ENCODE measurements at regions not wholly inside any gene's neighbourhood (a gene's known extent, or its start where the extent isn't known, plus 50 kb on each side); places are given as distances from the start of the nearest gene placed in this dataset.

DNA sequence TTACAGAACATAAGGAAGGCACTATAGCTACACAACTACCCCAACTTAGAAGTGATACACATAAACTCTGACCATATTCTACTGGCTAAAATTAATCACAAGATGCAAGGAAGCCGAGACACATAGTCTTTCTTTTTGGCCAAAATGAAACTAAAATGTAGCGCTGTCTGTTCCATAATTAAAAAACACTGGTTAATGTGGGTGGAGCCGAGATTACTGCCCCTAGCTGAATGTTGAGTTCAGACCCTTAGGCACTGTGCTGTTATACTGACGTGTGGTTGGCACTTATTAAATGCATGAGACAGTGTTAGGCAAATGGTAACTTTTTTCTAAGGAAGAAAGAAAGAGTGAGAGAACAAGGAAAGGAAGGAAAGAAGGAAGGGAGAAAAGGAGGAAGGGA, 254.6 kb upstream of the RND3 start:
- H3K27me3 Mint-ChIP-seq (ENCODE audit: low read depth): no peaks in the 10 kb centered on the region
- no peak for TF ChIP-seq JAZF1 (CRISPR knock-in tag; IDR thresholded peaks at IDR 0.05)
- no peak for TF ChIP-seq ZMAT4 (CRISPR knock-in tag; IDR thresholded peaks at IDR 0.05)
- TF ChIP-seq FOXK1 (CRISPR knock-in tag; IDR thresholded peaks at IDR 0.05): no peak
- TF ChIP-seq, protein P1, sequence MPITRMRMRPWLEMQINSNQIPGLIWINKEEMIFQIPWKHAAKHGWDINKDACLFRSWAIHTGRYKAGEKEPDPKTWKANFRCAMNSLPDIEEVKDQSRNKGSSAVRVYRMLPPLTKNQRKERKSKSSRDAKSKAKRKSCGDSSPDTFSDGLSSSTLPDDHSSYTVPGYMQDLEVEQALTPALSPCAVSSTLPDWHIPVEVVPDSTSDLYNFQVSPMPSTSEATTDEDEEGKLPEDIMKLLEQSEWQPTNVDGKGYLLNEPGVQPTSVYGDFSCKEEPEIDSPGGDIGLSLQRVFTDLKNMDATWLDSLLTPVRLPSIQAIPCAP (CRISPR knock-in tag; IDR thresholded peaks at IDR 0.05): no peak
- no peak for TF ChIP-seq PRDM15 (CRISPR knock-in tag; IDR thresholded peaks at IDR 0.05)
- TF ChIP-seq ATF1 (CRISPR knock-in tag; IDR thresholded peaks at IDR 0.05): no peak
- TF ChIP-seq CBFB (CRISPR knock-in tag; IDR thresholded peaks at IDR 0.05; ENCODE audit: low read depth): no peak
- no peak for TF ChIP-seq HMGA2 (CRISPR knock-in tag; IDR thresholded peaks at IDR 0.05)
- no peak for TF ChIP-seq ESRRA (CRISPR knock-in tag; IDR thresholded peaks at IDR 0.05; ENCODE audit: borderline replicate concordance)
- TF ChIP-seq IRF2 (CRISPR knock-in tag; IDR thresholded peaks at IDR 0.05; ENCODE audit: borderline replicate concordance, low read depth): no peak
- no peak for TF ChIP-seq ZNF317 (CRISPR knock-in tag; IDR thresholded peaks at IDR 0.05; ENCODE audit: borderline replicate concordance, low read depth)
- TF ChIP-seq CREB1 (CRISPR knock-in tag; IDR thresholded peaks at IDR 0.05): no peak
- TF ChIP-seq NFYB (CRISPR knock-in tag; conservative IDR thresholded peaks at IDR 0.05; ENCODE audit: low read depth): no peak
- no peak for TF ChIP-seq ERG (CRISPR knock-in tag; IDR thresholded peaks at IDR 0.05)
- TF ChIP-seq, protein P2, sequence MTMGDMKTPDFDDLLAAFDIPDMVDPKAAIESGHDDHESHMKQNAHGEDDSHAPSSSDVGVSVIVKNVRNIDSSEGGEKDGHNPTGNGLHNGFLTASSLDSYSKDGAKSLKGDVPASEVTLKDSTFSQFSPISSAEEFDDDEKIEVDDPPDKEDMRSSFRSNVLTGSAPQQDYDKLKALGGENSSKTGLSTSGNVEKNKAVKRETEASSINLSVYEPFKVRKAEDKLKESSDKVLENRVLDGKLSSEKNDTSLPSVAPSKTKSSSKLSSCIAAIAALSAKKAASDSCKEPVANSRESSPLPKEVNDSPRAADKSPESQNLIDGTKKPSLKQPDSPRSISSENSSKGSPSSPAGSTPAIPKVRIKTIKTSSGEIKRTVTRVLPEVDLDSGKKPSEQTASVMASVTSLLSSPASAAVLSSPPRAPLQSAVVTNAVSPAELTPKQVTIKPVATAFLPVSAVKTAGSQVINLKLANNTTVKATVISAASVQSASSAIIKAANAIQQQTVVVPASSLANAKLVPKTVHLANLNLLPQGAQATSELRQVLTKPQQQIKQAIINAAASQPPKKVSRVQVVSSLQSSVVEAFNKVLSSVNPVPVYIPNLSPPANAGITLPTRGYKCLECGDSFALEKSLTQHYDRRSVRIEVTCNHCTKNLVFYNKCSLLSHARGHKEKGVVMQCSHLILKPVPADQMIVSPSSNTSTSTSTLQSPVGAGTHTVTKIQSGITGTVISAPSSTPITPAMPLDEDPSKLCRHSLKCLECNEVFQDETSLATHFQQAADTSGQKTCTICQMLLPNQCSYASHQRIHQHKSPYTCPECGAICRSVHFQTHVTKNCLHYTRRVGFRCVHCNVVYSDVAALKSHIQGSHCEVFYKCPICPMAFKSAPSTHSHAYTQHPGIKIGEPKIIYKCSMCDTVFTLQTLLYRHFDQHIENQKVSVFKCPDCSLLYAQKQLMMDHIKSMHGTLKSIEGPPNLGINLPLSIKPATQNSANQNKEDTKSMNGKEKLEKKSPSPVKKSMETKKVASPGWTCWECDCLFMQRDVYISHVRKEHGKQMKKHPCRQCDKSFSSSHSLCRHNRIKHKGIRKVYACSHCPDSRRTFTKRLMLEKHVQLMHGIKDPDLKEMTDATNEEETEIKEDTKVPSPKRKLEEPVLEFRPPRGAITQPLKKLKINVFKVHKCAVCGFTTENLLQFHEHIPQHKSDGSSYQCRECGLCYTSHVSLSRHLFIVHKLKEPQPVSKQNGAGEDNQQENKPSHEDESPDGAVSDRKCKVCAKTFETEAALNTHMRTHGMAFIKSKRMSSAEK (CRISPR knock-in tag; IDR thresholded peaks at IDR 0.05; ENCODE audit: borderline replicate concordance): no peak
- TF ChIP-seq SP1 (CRISPR knock-in tag; conservative IDR thresholded peaks at IDR 0.05): no peak
- no peak for TF ChIP-seq SMAD4 (CRISPR knock-in tag; IDR thresholded peaks at IDR 0.05)
- no peak for TF ChIP-seq MXD4 (CRISPR knock-in tag; IDR thresholded peaks at IDR 0.05; ENCODE audit: borderline replicate concordance)
- ChIA-PET CTCF (no interaction called here), POLR2A (no interaction called here)
- peaks cover 3% of the 10 kb centered on the region; the same call in 1 of the 2 replicates for H3K36me3 Mint-ChIP-seq
- DNase-seq (ENCODE audit: low spot score): no peak
- no peak for ATAC-seq
- peaks cover 15% of the 10 kb centered on the region for H3K9me3 Mint-ChIP-seq
- no peak overlapping the region for H3K4me3 Mint-ChIP-seq
- peaks cover 30% of the 10 kb centered on the region for H3K4me1 Mint-ChIP-seq
- H3K27ac Mint-ChIP-seq: no peak overlapping the region

All from WTC11 (cell line).